Spinal cord (tissue), 9 donors: ENCODE measurements at regions not wholly inside any gene's neighbourhood (a gene's known extent, or its start where the extent isn't known, plus 50 kb on each side); places are given as distances from the start of the nearest gene placed in this dataset.

Source experiments
- DNase-seq, 6 donors: peaks; one replicate each; pipeline versions ENCODE4 v3.0.0 to v3.0.0-alpha.2; 2013 to 2015; ENCODE audit warnings: low spot score in 6 of 6, low read depth in 4 of 6
- H3K27ac ChIP-seq: one replicate; pipeline ENCODE4 v1.5.1; 2013; ENCODE audit warnings: low read depth, low read length, control low read depth
- H3K27me3 ChIP-seq: one replicate; pipeline ENCODE4 v1.6.1; 2013; ENCODE audit warnings: low read length; ENCODE audit not compliant: control insufficient read depth, insufficient read depth
- H3K36me3 ChIP-seq: one replicate; pipeline ENCODE4 v1.6.1; 2013; ENCODE audit warnings: low read length; ENCODE audit not compliant: control insufficient read depth, insufficient read depth
- H3K4me1 ChIP-seq: one replicate; pipeline ENCODE4 v1.6.1; 2013; ENCODE audit warnings: low read length; ENCODE audit not compliant: control insufficient read depth, insufficient read depth
- H3K4me3 ChIP-seq: one replicate; pipeline ENCODE4 v1.5.1; 2013; ENCODE audit warnings: low read depth, low read length, control low read depth
- H3K9me3 ChIP-seq: one replicate; pipeline ENCODE4 v1.6.1; 2013; ENCODE audit warnings: low read length; ENCODE audit not compliant: control insufficient read depth, insufficient read depth
- whole genome bisulfite sequencing: methylation state at CpG from one replicate; pipeline ENCODE4 v1.1.5; 2013; ENCODE audit warnings: missing lambda C conversion rate; ENCODE audit not compliant: insufficient coverage; 5-methylcytosine and 5-hydroxymethylcytosine counted together
- donor health status: healthy.

DNA sequence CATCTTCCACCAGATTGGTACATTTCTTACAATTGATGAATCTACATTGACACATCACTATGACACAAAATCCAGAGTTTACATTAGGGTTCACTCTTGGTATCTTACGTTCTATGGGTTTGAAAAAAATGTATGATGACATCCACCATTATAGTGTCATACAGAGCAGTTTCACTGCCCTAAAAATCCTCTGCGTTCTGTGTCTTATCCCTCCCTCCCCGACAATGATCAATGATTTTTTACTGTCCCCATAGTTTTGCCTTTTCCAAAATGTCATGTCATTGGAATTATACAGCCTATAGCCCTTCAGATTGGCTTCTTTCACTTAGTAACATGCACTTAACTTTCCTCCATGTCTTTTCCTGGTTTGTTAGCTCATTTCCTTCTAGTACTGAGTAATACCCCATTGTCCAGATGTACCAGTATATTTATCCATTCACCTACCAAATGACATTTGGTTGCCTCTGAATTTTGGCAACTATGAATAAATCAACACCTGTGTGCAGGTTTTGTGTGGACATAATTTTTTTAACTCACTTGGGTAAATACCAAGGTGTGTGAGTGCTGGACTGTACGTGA, 80.9 kb upstream of the CDC42BPA start:
- H3K36me3 ChIP-seq: no peaks in the 10 kb centered on the region
- no peak overlapping the region for H3K4me3 ChIP-seq
- H3K27me3 ChIP-seq: no peaks in the 10 kb centered on the region
- H3K27ac ChIP-seq: no peak overlapping the region
- 100% methylated on average over 2 of the region's 4 CpGs for WGBS
- H3K9me3 ChIP-seq: no peaks in the 10 kb centered on the region
- H3K4me1 ChIP-seq: no peaks in the 10 kb centered on the region
- DNase-seq: no peak

DNA sequence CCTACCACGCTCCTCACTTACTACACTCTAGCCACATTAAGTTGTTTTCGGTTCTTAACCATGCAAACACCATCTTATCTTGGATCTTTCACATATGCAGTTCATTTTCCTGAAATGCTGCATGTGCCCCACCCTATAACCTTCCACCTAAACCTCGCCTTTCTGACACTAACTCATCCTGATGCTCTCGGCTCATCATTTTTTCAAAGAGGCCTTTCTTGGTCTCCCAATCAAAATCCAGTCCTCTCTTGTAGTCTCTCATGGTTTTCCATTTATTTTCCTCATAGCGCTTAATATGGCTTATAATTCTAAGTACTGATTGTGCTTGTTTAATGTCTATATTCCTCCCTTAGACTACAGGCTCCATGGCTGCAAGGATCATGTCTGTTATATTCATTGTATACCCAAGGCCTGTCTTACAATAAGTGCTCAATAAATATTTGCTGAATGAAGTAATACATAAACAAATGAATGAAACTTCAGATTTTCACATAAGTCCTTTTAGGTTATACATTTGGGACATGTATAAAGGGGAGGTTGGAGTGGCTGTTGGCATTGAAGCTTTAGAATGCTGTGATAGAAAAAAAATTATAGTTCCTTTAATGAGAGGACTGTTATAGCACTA, 79.2 kb upstream of the CDC42BPA start:
- no peak for DNase-seq
- Histone ChIP-seq H3K4me3 (no peak overlapping the region), H3K9me3 (no peaks in the 10 kb centered on the region), H3K27ac (no peak overlapping the region), H3K27me3 (no peaks in the 10 kb centered on the region), H3K4me1 (no peaks in the 10 kb centered on the region), H3K36me3 (no peaks in the 10 kb centered on the region)
- 92% methylated on average over 4 of the region's 5 CpGs for WGBS

DNA sequence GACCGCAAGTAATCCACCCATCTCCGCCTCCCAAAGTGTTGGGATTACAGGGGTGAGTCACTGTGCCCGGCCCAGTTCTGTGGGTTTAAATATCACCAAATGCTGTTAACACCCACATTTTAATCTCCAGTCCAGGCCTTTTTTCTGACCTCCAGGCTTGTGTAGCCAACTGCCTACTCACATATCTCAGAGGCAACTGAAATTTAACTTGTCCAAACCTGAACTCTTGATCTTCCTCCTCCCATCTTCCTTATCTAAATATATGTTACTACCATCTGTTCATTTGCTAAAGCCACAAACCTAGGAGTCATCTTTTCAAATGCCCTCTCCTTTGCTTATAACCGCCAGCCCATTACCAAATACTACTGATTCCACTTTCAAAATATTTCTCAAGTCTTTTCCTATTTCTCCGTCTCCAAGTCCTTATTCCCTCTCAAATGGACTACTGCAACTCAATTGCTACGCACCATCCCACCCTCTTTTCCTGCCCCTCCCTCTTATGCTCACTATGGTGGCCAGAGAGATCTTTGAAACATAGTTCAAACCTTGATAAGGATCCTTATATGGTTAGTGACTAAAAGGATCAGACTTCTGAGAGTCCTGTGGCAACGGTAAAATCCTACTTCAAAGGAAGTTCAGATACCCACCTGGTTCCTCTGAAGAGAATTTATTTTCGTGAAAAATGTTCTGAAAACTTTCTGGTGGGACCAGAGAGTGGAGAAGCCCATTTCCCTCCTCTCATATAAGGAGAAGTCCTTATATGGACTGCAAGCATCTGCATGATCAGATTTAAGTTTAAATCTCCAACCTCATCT, 78.5 kb upstream of the CDC42BPA start:
- Histone ChIP-seq H3K4me3 (no peak overlapping the region), H3K27me3 (no peaks in the 10 kb centered on the region), H3K36me3 (no peaks in the 10 kb centered on the region), H3K9me3 (no peaks in the 10 kb centered on the region), H3K27ac (no peak overlapping the region), H3K4me1 (no peaks in the 10 kb centered on the region)
- 77% methylated on average over 5 of the region's 8 CpGs for WGBS
- DNase-seq: no peak

DNA sequence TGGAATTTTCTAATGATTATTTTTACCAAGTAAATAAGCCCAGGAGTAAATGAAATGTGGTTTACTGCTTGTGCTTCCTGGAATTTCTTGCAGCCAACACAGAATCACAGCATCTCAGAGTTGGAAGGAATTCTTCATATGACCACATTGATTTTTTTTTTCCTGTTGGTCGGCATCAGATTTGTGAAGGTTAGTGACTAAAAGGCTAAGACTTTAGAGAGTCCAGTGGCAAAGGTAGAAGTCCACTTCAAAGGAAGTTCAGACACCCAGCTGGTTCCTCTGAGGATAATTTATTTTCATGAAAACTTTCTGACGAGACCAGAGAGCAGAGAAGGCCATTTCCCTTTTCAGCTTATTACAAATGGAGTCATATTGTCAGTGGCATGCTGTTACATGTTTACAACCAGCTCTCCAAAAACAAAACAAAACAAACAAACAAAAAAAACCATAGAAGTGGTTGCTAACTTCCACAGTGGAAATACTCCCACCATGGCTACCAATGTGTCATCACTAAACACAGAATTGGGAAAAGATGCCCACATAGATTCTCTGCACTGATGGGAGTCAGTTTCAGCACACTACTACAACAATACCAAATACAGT, 77.2 kb upstream of the CDC42BPA start:
- no peak overlapping the region for H3K27ac ChIP-seq
- H3K36me3 ChIP-seq: no peaks in the 10 kb centered on the region
- H3K4me1 ChIP-seq: no peaks in the 10 kb centered on the region
- H3K9me3 ChIP-seq: no peaks in the 10 kb centered on the region
- H3K27me3 ChIP-seq: no peaks in the 10 kb centered on the region
- WGBS: no CpG with 5 or more reads among the region's 2 CpGs
- no peak overlapping the region for H3K4me3 ChIP-seq
- no peak for DNase-seq

DNA sequence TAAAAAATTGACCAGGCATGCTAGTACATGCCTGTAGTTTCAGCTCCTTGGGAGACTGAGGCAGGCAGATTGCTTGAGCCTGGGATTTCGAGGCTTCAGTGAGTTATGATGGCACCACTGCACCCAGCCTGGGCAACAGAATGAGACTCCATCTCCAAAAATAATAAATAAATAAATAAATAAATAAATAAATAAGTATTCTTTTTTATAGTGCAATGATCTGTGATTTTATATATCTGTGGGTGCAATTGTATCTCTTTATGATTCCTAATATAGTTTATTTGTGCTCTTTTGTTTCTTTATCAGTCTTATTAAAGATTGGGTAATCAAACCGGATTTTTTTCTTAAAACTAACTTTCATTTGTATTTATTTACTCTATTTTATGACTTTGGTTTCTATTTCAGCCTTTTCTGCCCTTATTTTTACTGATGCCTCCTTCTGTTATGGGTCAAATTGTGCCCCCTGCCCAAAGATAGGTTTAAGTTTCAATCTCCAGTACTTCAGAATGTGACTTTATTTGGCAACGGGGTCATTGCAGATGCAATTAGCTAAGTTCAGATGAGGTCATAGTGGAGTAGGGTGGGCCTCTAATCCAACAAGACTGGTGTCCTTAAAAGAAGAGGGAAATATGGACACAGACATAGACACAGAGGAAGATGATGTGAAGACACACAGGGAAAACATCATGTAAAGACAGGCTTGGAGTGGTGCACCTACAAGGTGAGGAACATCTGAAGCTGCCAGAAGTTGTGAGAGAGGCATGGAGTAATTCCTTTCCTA, 74.9 kb upstream of the CDC42BPA start:
- no peak for DNase-seq
- H3K4me1 ChIP-seq: no peaks in the 10 kb centered on the region
- H3K27ac ChIP-seq: no peak overlapping the region
- 0% methylated on average over 1 of the region's 3 CpGs for WGBS
- no peak overlapping the region for H3K4me3 ChIP-seq
- H3K27me3 ChIP-seq: no peaks in the 10 kb centered on the region
- no peaks in the 10 kb centered on the region for H3K36me3 ChIP-seq
- H3K9me3 ChIP-seq: no peaks in the 10 kb centered on the region

DNA sequence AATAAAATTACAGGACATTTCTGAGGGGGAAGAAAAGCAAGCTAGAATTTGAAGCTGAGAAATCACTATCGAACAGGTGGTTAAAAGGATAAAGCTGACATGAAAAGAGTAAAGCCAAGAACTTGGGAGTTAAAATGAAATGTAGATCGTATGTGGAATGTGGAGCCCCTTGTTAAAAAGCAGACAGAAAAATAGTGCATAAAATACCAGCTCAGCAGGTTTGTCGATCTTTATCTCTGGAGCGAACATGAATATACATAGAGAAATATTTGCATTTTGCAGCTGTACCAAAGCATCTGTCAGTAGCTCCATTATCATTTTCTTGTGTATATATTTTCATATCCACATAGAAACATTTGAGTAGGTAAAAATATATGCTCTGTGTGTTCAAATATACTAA, 73.6 kb upstream of the CDC42BPA start:
- Histone ChIP-seq H3K27ac (no peak overlapping the region), H3K9me3 (no peaks in the 10 kb centered on the region), H3K27me3 (no peaks in the 10 kb centered on the region), H3K4me3 (no peak overlapping the region), H3K4me1 (no peaks in the 10 kb centered on the region), H3K36me3 (no peaks in the 10 kb centered on the region)
- peak in 1 of 6 donors; percentile 8 for DNase-seq
- WGBS: 40% methylated on average over 2 of the region's 4 CpGs

DNA sequence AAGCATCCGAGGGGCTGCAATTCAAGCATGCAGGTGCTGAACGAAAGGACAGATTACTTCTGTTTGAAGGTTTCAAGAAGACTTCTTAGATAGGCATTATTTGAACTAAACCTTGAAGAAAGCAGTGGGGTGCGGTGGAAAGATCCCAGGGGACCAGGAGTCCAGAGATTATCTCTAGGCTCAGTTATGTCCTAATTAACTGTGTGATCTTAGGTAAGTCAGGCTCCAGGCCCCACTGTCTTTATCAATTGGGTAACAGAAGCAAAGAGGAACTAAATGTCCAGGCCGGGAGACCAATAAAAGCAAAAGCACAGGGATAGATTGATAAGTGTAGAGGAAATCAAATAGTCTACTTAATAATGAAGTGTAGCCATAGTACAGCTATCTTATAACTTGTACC, 72.9 kb upstream of the CDC42BPA start:
- Histone ChIP-seq H3K4me1 (no peaks in the 10 kb centered on the region), H3K36me3 (no peaks in the 10 kb centered on the region), H3K27me3 (no peaks in the 10 kb centered on the region), H3K27ac (no peak overlapping the region), H3K9me3 (no peaks in the 10 kb centered on the region), H3K4me3 (no peak overlapping the region)
- DNase-seq: no peak
- WGBS: 83% methylated on average over 3 of the region's 4 CpGs

DNA sequence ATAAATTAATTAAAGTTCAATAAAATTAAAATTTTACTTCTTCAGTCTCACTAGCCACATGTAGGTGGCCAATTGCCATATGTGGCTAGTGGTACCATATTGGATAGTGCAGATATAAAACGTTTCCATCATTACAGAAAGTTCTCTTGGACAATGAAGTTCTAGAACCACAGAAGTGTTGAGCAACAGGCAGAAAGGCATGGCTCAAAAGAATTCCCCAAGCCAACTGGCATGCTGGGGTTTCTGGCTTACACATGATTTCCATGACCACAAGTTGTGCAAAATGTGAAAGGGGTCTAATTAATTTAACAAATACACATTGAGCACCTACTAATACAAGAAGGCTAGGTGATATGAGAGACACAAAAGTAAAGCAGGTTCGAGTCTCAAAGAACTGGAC, 72.2 kb upstream of the CDC42BPA start:
- WGBS: 100% methylated on average over 1 of the region's 2 CpGs
- H3K27me3 ChIP-seq: no peaks in the 10 kb centered on the region

More for the DNA sequence above, 72.2 kb upstream of the CDC42BPA start:
- no peak for DNase-seq
- no peaks in the 10 kb centered on the region for H3K36me3 ChIP-seq
- H3K4me1 ChIP-seq: no peaks in the 10 kb centered on the region
- H3K27ac ChIP-seq: no peak overlapping the region
- H3K4me3 ChIP-seq: no peak overlapping the region
- H3K9me3 ChIP-seq: no peaks in the 10 kb centered on the region
